ENCODE measurements at regions not wholly inside any gene's neighbourhood (a gene's known extent, or its start where the extent isn't known, plus 50 kb on each side); places are given as distances from the start of the nearest gene placed in this dataset.

DNA sequence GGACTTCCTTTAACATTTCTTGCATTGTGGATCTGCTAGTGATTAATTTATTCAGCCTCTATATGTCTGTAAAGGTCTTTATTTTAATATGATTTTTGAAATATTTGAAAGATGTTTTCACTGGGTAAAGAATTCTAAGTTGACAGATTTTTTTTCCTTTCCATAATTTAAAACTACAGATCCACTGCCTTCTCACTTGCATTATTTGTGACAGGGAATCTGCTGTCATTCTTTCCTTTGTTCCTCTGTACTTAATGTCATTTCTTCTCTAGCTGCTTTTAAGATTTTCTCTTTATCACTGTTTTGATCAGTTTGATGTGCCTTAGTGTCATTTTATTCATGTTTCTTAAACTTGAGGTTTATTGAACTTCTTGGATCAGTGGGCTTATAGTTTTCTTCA is 159.9 kb downstream of the CYB561 start:
- TF ChIP-seq CTCF (IDR thresholded peaks at IDR 0.05; ENCODE audit: low read depth, low read length) = no peak
- TF ChIP-seq EZH2phosphoT487 (IDR thresholded peaks at IDR 0.05; ENCODE audit: low read depth) = no peak

Data from OCI-LY3 (cell line).